ENCODE measurements at regions not wholly inside any gene's neighbourhood (a gene's known extent, or its start where the extent isn't known, plus 50 kb on each side); places are given as distances from the start of the nearest gene placed in this dataset.
A peak's percentile ranks its signal among the peaks of the same experiment; 100 is the strongest.
"Not testable (repeated sequence)": the region's sequence is repeated elsewhere in the genome, so short reads cannot be mapped to it uniquely, and the experiment has no call there.

GRCh38 chr12:68514807-68515411 is 95.8 kb upstream of the RAP1B start:
- no peak for FAIRE-seq

- FAIRE-seq: no peak
These were observed 94.9 kb upstream of the RAP1B start for GRCh38 chr12:68515793-68516192.

- peak; percentile 79 for FAIRE-seq
These were observed 89.3 kb upstream of the RAP1B start for GRCh38 chr12:68521321-68521839.

DNA sequence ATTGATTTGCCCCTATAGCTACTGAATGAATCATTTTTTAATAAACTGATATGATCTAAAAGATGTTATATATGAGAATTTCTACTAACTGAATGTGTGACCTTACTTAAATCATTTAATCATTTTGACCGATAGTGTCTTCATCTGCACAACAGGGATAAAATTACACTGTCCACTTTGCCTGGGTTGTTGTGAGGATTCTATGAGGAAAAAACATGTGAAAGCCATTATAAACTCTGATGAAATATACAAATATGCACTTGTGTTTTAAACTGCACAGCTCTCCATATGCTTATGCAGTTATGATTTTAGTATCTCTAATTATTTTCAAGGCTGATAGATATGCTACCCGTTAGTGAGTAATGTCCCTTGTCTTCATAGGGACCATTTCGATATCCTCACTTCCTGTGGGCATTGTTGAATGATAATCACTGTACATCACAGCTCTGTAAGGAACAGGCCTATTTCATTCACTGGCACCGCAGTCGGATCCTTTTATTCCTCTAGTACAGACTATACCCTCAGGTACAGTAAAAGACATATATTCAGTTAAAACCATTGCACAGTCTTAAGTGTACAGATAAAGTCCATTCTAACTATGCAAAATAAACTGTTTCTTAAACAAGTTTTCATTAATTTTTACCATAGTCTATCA is 88.7 kb upstream of the RAP1B start:
- FAIRE-seq: peak; percentile 76

- FAIRE-seq: no peak
These were observed 81.2 kb upstream of the RAP1B start for GRCh38 chr12:68529466-68529865.

DNA sequence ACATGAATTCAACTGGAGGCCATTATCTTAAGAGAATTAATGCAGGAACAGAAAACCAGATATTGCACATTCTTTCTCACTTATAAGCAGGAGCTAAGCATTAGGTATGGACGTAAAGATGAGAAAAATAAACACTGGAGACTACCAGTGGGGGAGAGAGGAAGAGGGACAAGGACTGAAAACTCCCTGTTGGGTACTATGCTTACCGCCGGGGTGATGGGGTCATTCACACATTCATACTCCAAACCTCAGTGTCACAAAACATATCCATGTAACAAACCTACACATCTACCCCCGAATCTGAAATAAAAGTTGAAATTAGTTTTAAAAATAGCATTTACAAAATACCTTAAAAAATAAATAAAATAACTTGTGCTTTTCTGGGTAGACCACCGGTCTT is 80.8 kb upstream of the RAP1B start:
- FAIRE-seq: no peak

DNA sequence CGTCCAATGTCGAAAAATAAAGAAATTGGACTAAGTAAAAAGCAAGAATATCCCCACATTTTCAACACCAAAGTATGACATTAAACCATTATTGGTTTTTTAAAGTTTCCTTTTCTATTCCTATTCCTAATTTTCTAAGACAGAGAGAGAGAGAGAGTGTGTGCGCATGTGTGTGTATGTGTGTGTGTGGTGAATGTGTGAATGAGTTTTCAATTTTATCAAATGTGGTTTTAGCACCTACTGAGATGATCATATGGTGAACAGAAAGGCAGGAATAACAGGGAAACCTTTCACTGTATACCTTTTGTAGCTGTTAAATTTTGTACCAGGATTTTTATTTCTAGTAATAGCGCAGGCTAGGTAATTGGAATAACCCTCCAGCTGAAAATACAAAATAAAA is 80.4 kb upstream of the RAP1B start:
- FAIRE-seq: no peak

DNA sequence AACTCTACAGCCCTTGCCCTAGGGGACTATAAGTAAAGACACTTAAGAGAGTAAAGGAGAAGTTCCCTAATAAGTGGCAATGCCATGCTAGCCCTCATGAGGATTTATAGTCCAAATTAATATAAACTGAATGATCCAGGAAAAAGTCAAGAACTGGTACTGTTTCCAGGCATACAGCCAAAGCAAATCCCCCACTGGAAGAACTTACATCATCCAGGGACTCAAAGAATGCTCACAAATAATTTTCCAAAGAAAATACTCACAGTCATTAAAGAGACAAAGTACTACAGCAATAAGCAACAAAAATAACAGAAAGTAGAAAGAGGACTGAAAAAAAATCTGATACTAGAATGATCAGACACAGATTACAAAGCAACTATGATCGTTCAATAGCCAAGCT is 79.7 kb upstream of the RAP1B start:
- no peak for FAIRE-seq

- FAIRE-seq: no peak
These were observed 78.4 kb upstream of the RAP1B start for GRCh38 chr12:68532204-68532886.

- FAIRE-seq: no peak
These were observed 77.8 kb upstream of the RAP1B start for GRCh38 chr12:68532887-68533248.

DNA sequence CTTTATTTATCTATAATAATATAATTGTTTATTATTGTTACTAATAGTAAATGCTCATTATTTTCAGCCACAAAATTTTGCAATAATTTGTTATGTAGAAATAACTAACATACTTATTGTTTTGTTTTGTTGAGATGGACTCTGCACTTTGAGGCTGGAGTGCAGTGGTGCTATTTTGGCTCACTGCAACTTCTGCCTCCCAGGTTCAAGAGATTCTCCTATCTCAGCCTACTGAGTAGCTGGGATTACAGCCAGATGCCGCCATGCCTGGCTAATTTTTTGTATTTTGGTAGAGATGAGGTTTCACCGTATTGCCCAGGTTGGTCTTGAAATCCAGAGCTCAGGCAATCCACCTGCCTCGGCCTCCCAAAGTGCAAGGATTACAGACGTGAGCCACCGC is 76.6 kb upstream of the RAP1B start:
- no peak for FAIRE-seq

GRCh38 chr12:68536885-68537485 is 73.7 kb upstream of the RAP1B start:
- no peak for FAIRE-seq

GRCh38 chr12:68537571-68537970 is 73.1 kb upstream of the RAP1B start:
- no peak for FAIRE-seq

DNA sequence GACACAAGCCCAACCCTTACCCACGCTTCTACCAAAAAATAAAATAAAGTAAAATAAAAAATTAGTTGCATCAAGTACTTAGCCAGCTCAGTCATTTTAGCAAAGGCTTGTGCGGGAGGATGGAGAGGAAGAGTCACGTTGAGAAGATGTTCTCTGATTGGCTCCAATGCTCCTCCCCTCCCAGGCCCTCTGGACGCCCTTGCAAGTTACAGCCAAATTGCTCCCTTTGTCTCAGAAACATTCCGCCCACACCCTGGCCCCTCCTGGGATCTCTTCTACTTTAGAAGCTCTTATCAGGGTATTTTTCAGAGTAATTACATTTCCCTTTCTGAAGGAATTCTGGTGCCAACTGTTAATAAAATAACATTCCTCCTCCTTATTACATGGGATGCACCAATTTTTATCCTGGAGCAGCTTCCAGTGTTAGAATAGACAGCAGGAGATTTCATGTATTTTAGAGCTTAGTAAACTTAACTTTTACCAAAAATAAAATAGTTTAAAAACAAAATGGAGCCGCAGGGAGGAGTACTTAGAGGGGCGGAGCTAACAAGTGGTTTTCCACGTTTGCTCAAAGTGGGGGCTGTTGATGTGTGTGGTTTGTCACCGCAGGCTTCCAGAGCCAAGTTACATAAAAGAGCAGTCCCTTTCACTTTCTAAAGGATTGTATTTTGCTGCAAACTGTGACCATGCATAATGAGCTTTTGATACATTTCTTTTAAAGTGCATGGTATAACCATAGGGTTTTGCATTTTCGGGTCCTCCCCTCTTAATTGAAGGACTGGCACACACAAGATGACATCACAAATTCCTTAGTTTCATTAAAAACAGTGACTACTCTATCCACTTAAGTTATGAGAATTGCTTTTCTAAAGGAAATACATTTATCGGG is 71.7 kb upstream of the RAP1B start:
- no peak for FAIRE-seq

DNA sequence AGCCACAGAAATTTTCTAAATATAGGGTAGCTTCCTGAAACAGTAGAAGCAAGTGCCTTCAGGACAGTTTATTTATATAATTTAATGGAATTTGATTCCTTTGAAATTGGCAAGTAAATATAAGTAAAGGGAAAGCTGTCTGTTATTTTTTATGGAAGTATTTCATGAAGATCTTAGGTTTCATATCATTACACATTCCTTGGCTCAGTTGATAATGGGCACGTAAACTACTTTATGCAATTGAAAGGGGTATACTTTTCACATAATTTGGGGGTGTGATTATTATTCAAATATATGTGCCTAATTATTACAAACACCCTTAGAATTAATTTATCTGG is 71.1 kb upstream of the RAP1B start:
- no peak for FAIRE-seq

DNA sequence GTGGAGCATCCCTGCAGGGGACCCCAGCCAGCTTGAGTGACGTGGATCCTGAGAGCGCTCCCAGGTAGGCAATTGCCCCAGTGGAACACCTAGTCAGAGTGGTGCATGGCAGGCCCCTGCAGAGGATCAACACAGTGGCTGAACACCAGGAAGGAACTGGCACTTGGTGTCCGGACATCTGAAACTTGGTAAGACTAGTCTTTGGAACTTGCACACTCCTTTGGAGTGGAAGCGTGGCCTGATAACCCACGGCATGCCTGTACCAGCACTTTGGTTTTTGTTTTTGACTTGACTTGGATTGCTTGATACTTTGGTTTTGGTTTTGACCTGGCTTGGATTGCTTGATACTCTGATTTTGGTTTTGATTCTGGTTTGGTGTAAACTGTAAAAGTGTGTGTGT is 69.9 kb upstream of the RAP1B start:
- not testable (repeated sequence) for FAIRE-seq

- FAIRE-seq: not testable (repeated sequence)
These were observed 63.4 kb upstream of the RAP1B start for GRCh38 chr12:68547318-68547717.

DNA sequence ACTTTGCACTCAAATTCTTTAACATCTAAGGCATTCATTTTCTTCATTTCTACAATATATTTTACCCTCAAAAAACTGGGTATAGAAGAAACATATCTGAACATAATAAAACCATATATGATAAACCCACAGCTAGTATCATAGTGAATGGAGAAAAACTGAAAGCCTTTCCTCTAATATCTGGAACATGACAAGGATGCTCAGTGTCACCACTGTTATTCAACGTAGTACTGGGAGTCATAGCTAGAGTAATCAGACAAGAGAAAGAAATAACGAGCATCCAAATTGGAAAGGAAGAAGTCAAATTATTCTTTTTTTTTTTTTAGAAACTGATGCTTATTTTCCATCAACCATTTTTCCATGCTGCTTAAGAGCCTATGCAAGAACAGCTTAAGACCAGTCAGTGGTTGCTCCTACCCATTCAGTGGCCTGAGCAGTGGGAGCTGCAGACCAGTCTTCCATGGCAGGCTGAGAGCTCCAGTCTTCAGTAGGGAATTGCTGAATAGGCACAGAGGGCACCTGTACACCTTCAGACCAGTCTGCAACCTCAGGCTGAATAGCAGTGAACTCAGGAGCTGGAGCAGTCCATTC is 58.0 kb upstream of the RAP1B start:
- not testable (repeated sequence) for FAIRE-seq

DNA sequence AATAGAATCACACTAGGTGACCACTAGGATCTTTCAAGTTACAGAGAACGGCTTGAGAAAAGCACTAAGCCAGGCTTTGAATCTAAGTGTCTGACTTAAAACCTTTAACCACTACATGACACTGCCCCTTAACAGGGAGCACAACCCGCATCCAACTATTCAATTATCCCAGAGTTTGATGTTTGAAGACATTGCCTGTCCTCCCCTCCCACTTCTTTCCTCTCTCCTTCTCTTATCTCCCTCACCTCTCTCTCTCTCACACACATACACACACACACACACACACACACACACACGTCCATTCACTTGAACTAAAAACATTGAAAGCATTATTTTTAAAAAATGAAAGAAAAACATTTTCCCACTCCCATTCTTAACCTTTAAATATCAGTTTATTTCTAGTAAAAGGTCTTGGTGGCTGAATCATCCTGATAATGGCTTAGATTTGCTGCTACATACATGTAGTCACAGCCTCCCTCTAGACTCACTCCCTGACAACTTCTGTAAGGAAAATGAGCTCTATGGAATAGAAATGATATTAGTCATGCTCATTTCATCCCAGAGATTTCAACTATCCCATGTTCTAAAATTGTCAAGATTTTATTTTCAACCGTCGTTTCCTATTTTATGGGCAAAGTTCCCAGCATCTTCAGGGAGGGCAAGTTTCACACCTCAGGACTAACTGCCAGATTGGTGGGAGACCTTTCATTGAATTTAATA is 53.5 kb upstream of the RAP1B start:
- FAIRE-seq: no peak

DNA sequence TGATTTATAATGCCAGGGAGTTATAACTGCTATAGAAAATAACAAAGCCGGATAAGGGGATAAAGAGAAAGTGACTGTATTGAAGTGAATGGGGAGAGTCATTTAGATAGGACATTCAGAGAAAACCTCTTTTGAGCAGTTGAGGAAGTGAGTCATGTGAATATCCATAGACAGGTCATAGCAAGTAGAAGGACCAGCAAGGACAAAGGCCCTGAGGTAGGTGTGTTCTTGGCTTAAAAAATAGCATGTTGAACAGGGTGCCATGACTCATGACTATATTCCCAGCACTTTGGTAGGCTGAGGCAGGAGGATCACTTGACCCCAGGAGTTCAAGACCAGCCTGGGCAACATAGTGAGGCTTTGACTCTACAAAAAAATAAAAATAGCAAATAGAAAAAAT is 51.5 kb upstream of the RAP1B start:
- no peak for FAIRE-seq

DNA sequence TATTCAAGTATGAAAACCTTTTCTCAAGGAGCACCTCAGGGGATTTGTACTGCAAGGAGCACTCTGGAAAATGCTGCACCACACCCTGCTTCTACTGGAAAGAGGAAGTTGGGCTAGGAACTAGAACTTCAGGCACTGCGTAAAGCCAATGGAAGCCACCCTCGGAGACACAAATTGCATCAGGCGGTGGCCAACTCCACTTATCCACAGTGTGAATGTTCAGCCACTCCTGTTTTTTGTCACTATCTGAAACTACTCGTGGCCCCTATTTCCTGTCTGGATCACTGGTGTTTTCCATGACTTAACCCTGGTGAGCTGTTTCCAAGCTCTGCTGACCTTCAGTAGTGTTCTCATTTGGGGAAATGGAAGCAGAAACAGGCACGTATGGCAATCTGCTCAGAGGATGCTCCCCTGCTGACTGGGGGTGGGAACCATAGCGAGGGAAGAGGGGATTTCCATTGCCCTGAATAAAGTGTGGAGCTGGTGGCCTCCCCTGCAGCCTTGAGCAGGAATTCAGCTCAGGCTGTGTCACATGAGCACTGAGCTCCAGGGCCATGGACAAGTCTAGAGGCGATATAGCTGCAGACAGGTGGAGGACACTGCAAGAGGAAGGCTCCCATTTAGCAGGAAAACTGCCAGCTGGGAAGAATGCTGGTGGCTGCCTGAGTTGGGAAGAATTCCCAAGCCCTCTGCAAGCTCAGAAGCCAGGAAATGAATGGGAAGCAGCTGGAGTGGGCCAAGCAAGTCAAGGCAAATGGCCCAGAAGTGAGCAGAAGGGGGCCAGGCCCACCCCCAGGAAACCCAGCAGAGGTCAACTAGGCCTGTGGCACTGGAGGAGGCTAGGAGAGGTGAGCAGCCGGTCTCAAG is 50.5 kb upstream of the RAP1B start:
- FAIRE-seq: no peak
